HCT116 (cell line): ENCODE measurements at regions not wholly inside any gene's neighbourhood (a gene's known extent, or its start where the extent isn't known, plus 50 kb on each side); places are given as distances from the start of the nearest gene placed in this dataset.

Experiments
- ATAC-seq: fragments of 200-7000 bp; cut with Tn5 transposase; 2 replicates; pipeline ENCODE4 v1.9.1; 2020; ENCODE audit warnings: mild to moderate bottlenecking, moderate library complexity
- BruUV-seq: library from RNA; stranded (reverse); fragments of 400-500 nt; replicated peaks from 2 replicates; lab custom pipeline; 2021; lab: Mats Ljungman, UMichigan
- CTCF ChIA-PET: fragments of 300-600 bp; sonication (Branson Sonifier 250); formaldehyde crosslinking; loops from one replicate; lab custom pipeline; 2021; ENCODE audit warnings: antibody characterized with exemption; lab: Charles Lee
- POLR2A ChIA-PET: fragments of 300-600, 350-600 bp; sonication (Branson Sonifier 250); formaldehyde crosslinking; loops from one replicate; lab custom pipeline; 2021; ENCODE audit warnings: antibody characterized with exemption; lab: Charles Lee
- RAD21 ChIA-PET, 2 experiments: fragments of 300-600 bp; sonication (Branson Sonifier 250); formaldehyde crosslinking; loops; one replicate each; lab custom pipeline; 2023; ENCODE audit warnings: low total read pairs in 2 of 2; ENCODE audit not compliant: uncharacterized antibody in 2 of 2, unreplicated experiment in 2 of 2, low non-redundant PET in 1 of 2; lab: Charles Lee
- DNase-seq: peaks from one replicate; pipeline ENCODE4 v3.0.0-alpha.2; 2010; ENCODE audit warnings: low read depth, low spot score
- H2AFZ ChIP-seq: fragments of 200-600 bp; shearing (Covaris generic), sonication (generic); 2 replicates; pipeline ENCODE4 v1.6.1; 2017; ENCODE audit warnings: low read depth, mixed run types, mixed read lengths, antibody characterized with exemption, low read length; ENCODE audit not compliant: poor library complexity, severe bottlenecking
- H3K27ac ChIP-seq: 2 replicates; pipeline ENCODE4 v1.5.1; 2012; ENCODE audit warnings: low read depth, low read length
- H3K27me3 ChIP-seq: fragments of 200-600 bp; sonication (generic); 2 replicates; pipeline ENCODE4 v1.6.1; 2016; ENCODE audit warnings: mixed run types, low read length, mixed read lengths; ENCODE audit not compliant: insufficient read depth
- H3K36me3 ChIP-seq, 2 experiments: fragments of 200-500 bp in 1 of 2; fragments of 200-600 bp in 1 of 2; sonication (Bioruptor generic) in 1 of 2; sonication (generic) in 1 of 2; 2 replicates each; pipeline versions ENCODE4 v1.5.1 to v1.6.1; 2014 to 2016; ENCODE audit warnings: low read length in 2 of 2, inconsistent platforms in 1 of 2, mixed read lengths in 1 of 2, mixed run types in 1 of 2; ENCODE audit not compliant: insufficient read depth in 2 of 2, control insufficient read depth in 1 of 2
- H3K4me1 ChIP-seq, 2 experiments: fragments of 200-600 bp in 1 of 2; sonication (generic) in 1 of 2; 2 replicates each; pipeline versions ENCODE4 v1.5.1 to v1.6.1; 2012 to 2017; ENCODE audit warnings: low read length in 2 of 2, inconsistent platforms in 1 of 2, mild to moderate bottlenecking in 1 of 2, mixed read lengths in 1 of 2, mixed run types in 1 of 2, moderate library complexity in 1 of 2; ENCODE audit not compliant: insufficient read depth in 2 of 2, control insufficient read depth in 1 of 2
- H3K4me2 ChIP-seq: fragments of 200-600 bp; sonication (generic); 2 replicates; pipeline ENCODE4 v1.6.1; 2017; ENCODE audit warnings: mixed run types, low read length, mixed read lengths
- H3K4me3 ChIP-seq, 2 experiments: fragments of 200-600 bp in 1 of 2; sonication (generic) in 1 of 2; replicated peaks in 1 of 2; 2 replicates each; pipeline ENCODE4 v1.5.1; 2011 to 2016; ENCODE audit warnings: low read length in 2 of 2, control low read depth in 1 of 2, low read depth in 1 of 2, mild to moderate bottlenecking in 1 of 2, mixed read lengths in 1 of 2, mixed run types in 1 of 2
- H3K79me2 ChIP-seq: fragments of 200-600 bp; sonication (generic); 2 replicates; pipeline ENCODE4 v1.6.1; 2017; ENCODE audit warnings: mild to moderate bottlenecking, mixed run types, low read length, moderate library complexity, mixed read lengths; ENCODE audit not compliant: insufficient read depth
- H3K9ac ChIP-seq: fragments of 200-600 bp; sonication (generic); 2 replicates; pipeline ENCODE4 v1.6.1; 2016; ENCODE audit warnings: low read length, mixed read lengths
- H3K9me2 ChIP-seq: fragments of 200-600 bp; sonication (generic), shearing (Covaris generic); 2 replicates; pipeline ENCODE4 v1.6.1; 2017; ENCODE audit warnings: mixed run types, mild to moderate bottlenecking, moderate library complexity; ENCODE audit not compliant: insufficient read depth
- H3K9me3 ChIP-seq, 2 experiments: fragments of 200-500 bp in 1 of 2; fragments of 200-600 bp in 1 of 2; sonication (Bioruptor generic) in 1 of 2; sonication (generic) in 1 of 2; 2 replicates each; pipeline ENCODE4 v1.6.1; 2014 to 2017; ENCODE audit warnings: low read length in 2 of 2, mixed read lengths in 2 of 2, inconsistent platforms in 1 of 2, low read depth in 1 of 2, mild to moderate bottlenecking in 1 of 2, mixed run types in 1 of 2, moderate library complexity in 1 of 2; ENCODE audit not compliant: control insufficient read depth in 1 of 2, insufficient read depth in 1 of 2
- H4K20me1 ChIP-seq: fragments of 200-600 bp; sonication (generic), shearing (Covaris generic); 2 replicates; pipeline ENCODE4 v1.6.1; 2017; ENCODE audit warnings: mixed run types, mild to moderate bottlenecking, moderate library complexity; ENCODE audit not compliant: insufficient read depth
- ATF3 ChIP-seq: IDR thresholded peaks from 2 replicates; pipeline ENCODE4 v1.6.1; 2012
- CBX3 ChIP-seq: IDR thresholded peaks from 2 replicates; pipeline ENCODE4 v1.6.1; 2012; ENCODE audit warnings: low read depth
- CEBPB ChIP-seq: IDR thresholded peaks from 2 replicates; pipeline ENCODE4 v1.6.1; 2012; ENCODE audit warnings: low read depth
- EGR1 ChIP-seq: IDR thresholded peaks from 2 replicates; pipeline ENCODE4 v1.6.1; 2012; ENCODE audit warnings: low read depth
- ELF1 ChIP-seq: IDR thresholded peaks from 2 replicates; pipeline ENCODE4 v1.6.1; 2012; ENCODE audit warnings: low read depth, borderline replicate concordance
- EZH2 ChIP-seq: fragments of 200-600 bp; sonication (generic); IDR thresholded peaks from 2 replicates; pipeline ENCODE4 v1.6.1; 2017; ENCODE audit warnings: antibody characterized with exemption, mixed run types
- EZH2phosphoT487 ChIP-seq: fragments of 200-600 bp; IDR thresholded peaks from 2 replicates; pipeline ENCODE4 v1.6.1; 2018; ENCODE audit warnings: antibody characterized with exemption, borderline replicate concordance
- JUND ChIP-seq: IDR thresholded peaks from 2 replicates; pipeline ENCODE4 v1.6.1; 2012
- POLR2A ChIP-seq: IDR thresholded peaks from 2 replicates; pipeline ENCODE4 v1.7.0; 2011; ENCODE audit warnings: borderline replicate concordance; ENCODE audit not compliant: insufficient read depth, insufficient read length; ENCODE audit errors: extremely low read depth
- RAD21 ChIP-seq: IDR thresholded peaks from 2 replicates; pipeline ENCODE4 v1.6.1; 2012; ENCODE audit warnings: low read depth, mild to moderate bottlenecking
- SIN3A ChIP-seq: IDR thresholded peaks from 2 replicates; pipeline ENCODE4 v1.6.1; 2012; ENCODE audit warnings: low read depth
- SP1 ChIP-seq: IDR thresholded peaks from 2 replicates; pipeline ENCODE4 v1.6.1; 2012; ENCODE audit warnings: low read depth
- SRF ChIP-seq: IDR thresholded peaks from 2 replicates; pipeline ENCODE4 v1.6.1; 2012; ENCODE audit warnings: low read depth
- ZNF274 ChIP-seq: fragments of 200-500 bp; sonication (Bioruptor generic); IDR thresholded peaks from 2 replicates; pipeline ENCODE4 v1.6.1; 2014; ENCODE audit warnings: mild to moderate bottlenecking, low read depth, low read length, inconsistent platforms
- intact Hi-C: fragments of 100-400 bp; cut with micrococcal nuclease; formaldehyde crosslinking; loops from 2 replicates; pipeline ENCODE4 v1.10.0; 2022
- TF ChIP-seq, protein P1 (sequence below), 3 experiments: fragments of 200-600 bp in 1 of 3; sonication (generic) in 1 of 3; IDR thresholded peaks in 2 of 3; conservative IDR thresholded peaks in 1 of 3; 2 replicates each; pipeline ENCODE4 v1.5.1; 2012 to 2017; ENCODE audit warnings: low read depth in 2 of 3, low read length in 2 of 3, antibody characterized with exemption in 1 of 3, borderline replicate concordance in 1 of 3, control low read depth in 1 of 3, mild to moderate bottlenecking in 1 of 3, mixed read lengths in 1 of 3, mixed run types in 1 of 3, moderate library complexity in 1 of 3; ENCODE audit not compliant: insufficient read depth in 1 of 3
- TF ChIP-seq, protein P2 (sequence below): IDR thresholded peaks from 2 replicates; pipeline ENCODE4 v1.6.1; 2012
- TF ChIP-seq, protein P3 (sequence below): IDR thresholded peaks from 2 replicates; pipeline ENCODE4 v1.6.1; 2011; ENCODE audit warnings: mild to moderate bottlenecking, low read length, moderate library complexity; ENCODE audit not compliant: insufficient replicate concordance; ENCODE audit errors: extremely low read depth
- TF ChIP-seq, protein P4 (sequence below): IDR thresholded peaks from 2 replicates; pipeline ENCODE4 v1.6.1; 2012; ENCODE audit warnings: low read depth

GRCh38 chr9:99752417-99753109 lies 69.1 kb upstream of the NR4A3 start:
- no TSS peak for BruUV-seq
- H3K79me2 ChIP-seq: no peaks in the 10 kb centered on the region
- DNase-seq (no peak), ATAC-seq (no peak)
- peaks cover 0 to 7% of the 10 kb centered on the region in 2 experiments; a peak in 3 of 4 replicates for H3K4me1 ChIP-seq
- RAD21 ChIA-PET: no interaction called here
- TF ChIP-seq ELF1 (no peak), CEBPB (no peak), ATF3 (no peak), JUND (no peak), SRF (no peak), POLR2A (no peak), ZNF274 (no peak), EZH2 (no peak), SIN3A (no peak), EZH2phosphoT487 (no peak), CBX3 (no peak), RAD21 (no peak), SP1 (no peak), EGR1 (no peak)
- TF ChIP-seq, protein P1, sequence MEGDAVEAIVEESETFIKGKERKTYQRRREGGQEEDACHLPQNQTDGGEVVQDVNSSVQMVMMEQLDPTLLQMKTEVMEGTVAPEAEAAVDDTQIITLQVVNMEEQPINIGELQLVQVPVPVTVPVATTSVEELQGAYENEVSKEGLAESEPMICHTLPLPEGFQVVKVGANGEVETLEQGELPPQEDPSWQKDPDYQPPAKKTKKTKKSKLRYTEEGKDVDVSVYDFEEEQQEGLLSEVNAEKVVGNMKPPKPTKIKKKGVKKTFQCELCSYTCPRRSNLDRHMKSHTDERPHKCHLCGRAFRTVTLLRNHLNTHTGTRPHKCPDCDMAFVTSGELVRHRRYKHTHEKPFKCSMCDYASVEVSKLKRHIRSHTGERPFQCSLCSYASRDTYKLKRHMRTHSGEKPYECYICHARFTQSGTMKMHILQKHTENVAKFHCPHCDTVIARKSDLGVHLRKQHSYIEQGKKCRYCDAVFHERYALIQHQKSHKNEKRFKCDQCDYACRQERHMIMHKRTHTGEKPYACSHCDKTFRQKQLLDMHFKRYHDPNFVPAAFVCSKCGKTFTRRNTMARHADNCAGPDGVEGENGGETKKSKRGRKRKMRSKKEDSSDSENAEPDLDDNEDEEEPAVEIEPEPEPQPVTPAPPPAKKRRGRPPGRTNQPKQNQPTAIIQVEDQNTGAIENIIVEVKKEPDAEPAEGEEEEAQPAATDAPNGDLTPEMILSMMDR (IDR thresholded peaks at IDR 0.05 in 2 of 3, conservative IDR thresholded peaks at IDR 0.05 in 1 of 3; ENCODE audit: borderline replicate concordance in 1 of 3, insufficient read depth in 1 of 3, low read depth in 2 of 3, low read length in 2 of 3): no peak
- TF ChIP-seq, protein P2, sequence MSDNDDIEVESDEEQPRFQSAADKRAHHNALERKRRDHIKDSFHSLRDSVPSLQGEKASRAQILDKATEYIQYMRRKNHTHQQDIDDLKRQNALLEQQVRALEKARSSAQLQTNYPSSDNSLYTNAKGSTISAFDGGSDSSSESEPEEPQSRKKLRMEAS: no peak
- TF ChIP-seq, protein P3, sequence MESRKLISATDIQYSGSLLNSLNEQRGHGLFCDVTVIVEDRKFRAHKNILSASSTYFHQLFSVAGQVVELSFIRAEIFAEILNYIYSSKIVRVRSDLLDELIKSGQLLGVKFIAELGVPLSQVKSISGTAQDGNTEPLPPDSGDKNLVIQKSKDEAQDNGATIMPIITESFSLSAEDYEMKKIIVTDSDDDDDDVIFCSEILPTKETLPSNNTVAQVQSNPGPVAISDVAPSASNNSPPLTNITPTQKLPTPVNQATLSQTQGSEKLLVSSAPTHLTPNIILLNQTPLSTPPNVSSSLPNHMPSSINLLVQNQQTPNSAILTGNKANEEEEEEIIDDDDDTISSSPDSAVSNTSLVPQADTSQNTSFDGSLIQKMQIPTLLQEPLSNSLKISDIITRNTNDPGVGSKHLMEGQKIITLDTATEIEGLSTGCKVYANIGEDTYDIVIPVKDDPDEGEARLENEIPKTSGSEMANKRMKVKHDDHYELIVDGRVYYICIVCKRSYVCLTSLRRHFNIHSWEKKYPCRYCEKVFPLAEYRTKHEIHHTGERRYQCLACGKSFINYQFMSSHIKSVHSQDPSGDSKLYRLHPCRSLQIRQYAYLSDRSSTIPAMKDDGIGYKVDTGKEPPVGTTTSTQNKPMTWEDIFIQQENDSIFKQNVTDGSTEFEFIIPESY: no peak
- TF ChIP-seq, protein P4, sequence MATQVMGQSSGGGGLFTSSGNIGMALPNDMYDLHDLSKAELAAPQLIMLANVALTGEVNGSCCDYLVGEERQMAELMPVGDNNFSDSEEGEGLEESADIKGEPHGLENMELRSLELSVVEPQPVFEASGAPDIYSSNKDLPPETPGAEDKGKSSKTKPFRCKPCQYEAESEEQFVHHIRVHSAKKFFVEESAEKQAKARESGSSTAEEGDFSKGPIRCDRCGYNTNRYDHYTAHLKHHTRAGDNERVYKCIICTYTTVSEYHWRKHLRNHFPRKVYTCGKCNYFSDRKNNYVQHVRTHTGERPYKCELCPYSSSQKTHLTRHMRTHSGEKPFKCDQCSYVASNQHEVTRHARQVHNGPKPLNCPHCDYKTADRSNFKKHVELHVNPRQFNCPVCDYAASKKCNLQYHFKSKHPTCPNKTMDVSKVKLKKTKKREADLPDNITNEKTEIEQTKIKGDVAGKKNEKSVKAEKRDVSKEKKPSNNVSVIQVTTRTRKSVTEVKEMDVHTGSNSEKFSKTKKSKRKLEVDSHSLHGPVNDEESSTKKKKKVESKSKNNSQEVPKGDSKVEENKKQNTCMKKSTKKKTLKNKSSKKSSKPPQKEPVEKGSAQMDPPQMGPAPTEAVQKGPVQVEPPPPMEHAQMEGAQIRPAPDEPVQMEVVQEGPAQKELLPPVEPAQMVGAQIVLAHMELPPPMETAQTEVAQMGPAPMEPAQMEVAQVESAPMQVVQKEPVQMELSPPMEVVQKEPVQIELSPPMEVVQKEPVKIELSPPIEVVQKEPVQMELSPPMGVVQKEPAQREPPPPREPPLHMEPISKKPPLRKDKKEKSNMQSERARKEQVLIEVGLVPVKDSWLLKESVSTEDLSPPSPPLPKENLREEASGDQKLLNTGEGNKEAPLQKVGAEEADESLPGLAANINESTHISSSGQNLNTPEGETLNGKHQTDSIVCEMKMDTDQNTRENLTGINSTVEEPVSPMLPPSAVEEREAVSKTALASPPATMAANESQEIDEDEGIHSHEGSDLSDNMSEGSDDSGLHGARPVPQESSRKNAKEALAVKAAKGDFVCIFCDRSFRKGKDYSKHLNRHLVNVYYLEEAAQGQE: no peak
- TF ChIP-seq, all 23 proteins: peak for 0
- Histone ChIP-seq H3K9me2 (no peaks in the 10 kb centered on the region), H3K27me3 (no peaks in the 10 kb centered on the region), H2AFZ (no peak overlapping the region), H4K20me1 (no peaks in the 10 kb centered on the region), H3K36me3 (no peaks in the 10 kb centered on the region), H3K27ac (no peak overlapping the region), H3K4me3 (no peak overlapping the region), H3K9ac (no peak overlapping the region), H3K4me2 (no peak overlapping the region), H3K9me3 (no peaks in the 10 kb centered on the region)
- intact Hi-C loops: no loop called here
- ChIA-PET CTCF (no interaction called here), POLR2A (no interaction called here)
